HepG2 (cell line): ENCODE measurements at regions not wholly inside any gene's neighbourhood (a gene's known extent, or its start where the extent isn't known, plus 50 kb on each side); places are given as distances from the start of the nearest gene placed in this dataset.

ENCODE experiments used
- CTCF ChIP-seq: sonication (generic); formaldehyde crosslinking; IDR thresholded peaks from 2 replicates; pipeline ENCODE4 v1.5.0; 2020; ENCODE audit warnings: mild to moderate bottlenecking, missing genetic modification reagents, moderate library complexity
- IRF2 ChIP-seq: IDR thresholded peaks from 2 replicates; pipeline ENCODE4 v1.6.1; 2018; ENCODE audit warnings: missing genetic modification reagents, missing compliant biosample characterization
- POLR2AphosphoS5 ChIP-seq: IDR thresholded peaks from 2 replicates; pipeline ENCODE4 v1.6.1; 2012; ENCODE audit warnings: low read depth, low read length
- RBM22 ChIP-seq: fragments of 200-400 bp; formaldehyde crosslinking; optimal IDR thresholded peaks from 2 replicates; pipeline ENCODE3; 2017; ENCODE audit warnings: mild to moderate bottlenecking, low read length, moderate library complexity
- SMARCE1 ChIP-seq: fragments of 450-650 bp; IDR thresholded peaks from 2 replicates; pipeline ENCODE4 v1.6.1; 2017; ENCODE audit warnings: borderline replicate concordance
- ZBTB7A ChIP-seq: sonication (generic); formaldehyde crosslinking; IDR thresholded peaks from 2 replicates; pipeline ENCODE4 v1.8.0; 2022; ENCODE audit warnings: mild to moderate bottlenecking, missing genetic modification reagents
- ZKSCAN8 ChIP-seq: IDR thresholded peaks from 2 replicates; pipeline ENCODE4 v1.6.1; 2016; ENCODE audit warnings: borderline replicate concordance, missing genetic modification reagents, missing compliant biosample characterization
- ZNF10 ChIP-seq: sonication (generic); formaldehyde crosslinking; IDR thresholded peaks from 2 replicates; pipeline ENCODE4 v1.4.0; 2020; ENCODE audit warnings: mild to moderate bottlenecking, low read depth, missing genetic modification reagents, borderline replicate concordance
- ZNF329 ChIP-seq: sonication (generic); formaldehyde crosslinking; IDR thresholded peaks from 2 replicates; pipeline ENCODE4 v1.9.0; 2021; ENCODE audit warnings: low read depth, mild to moderate bottlenecking, missing genetic modification reagents

DNA sequence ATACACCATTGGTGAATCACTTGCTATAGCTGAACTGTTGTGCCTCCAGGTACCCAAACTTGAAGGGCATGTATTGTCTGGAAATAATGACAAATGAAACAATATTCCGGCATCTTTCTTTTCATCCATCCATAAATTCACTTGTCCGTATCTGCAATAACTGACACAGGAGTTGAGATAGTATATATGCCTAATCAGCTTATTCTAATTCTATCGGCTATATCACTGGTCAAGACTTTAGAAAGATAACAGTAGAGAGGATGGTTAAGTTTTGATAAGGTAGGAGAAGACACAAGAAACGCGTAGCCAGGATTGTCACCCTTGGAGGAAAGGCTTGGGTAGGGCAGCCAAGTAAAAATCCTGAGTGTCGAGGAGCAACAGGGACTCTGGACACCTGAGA lies 1634.6 kb upstream of the CELF4 start:
- TF ChIP-seq ZBTB7A (CRISPR knock-in tag) (no peak), ZKSCAN8 (CRISPR knock-in tag) (no peak), POLR2AphosphoS5 (no peak), SMARCE1 (no peak), IRF2 (CRISPR knock-in tag) (no peak), ZNF329 (CRISPR knock-in tag) (no peak), ZNF10 (CRISPR knock-in tag) (no peak), RBM22 (no peak), CTCF (no peak)
